H9 (cell line): ENCODE measurements at regions not wholly inside any gene's neighbourhood (a gene's known extent, or its start where the extent isn't known, plus 50 kb on each side); places are given as distances from the start of the nearest gene placed in this dataset.

Experiments
- DNase-seq: peaks from one replicate; pipeline ENCODE4 v3.0.0-alpha.2; 2017
- H2AFZ ChIP-seq: one replicate; pipeline ENCODE4 v1.6.1; 2013; ENCODE audit warnings: mild to moderate bottlenecking, low read length, control low read depth, moderate library complexity
- H2AK5ac ChIP-seq: 2 replicates; pipeline ENCODE4 v1.6.1; 2013; ENCODE audit warnings: low read length, control low read depth, mixed read lengths; ENCODE audit not compliant: insufficient read length
- H2BK120ac ChIP-seq: one replicate; pipeline ENCODE4 v1.6.1; 2013; ENCODE audit warnings: low read depth, mild to moderate bottlenecking, low read length, control low read depth, inconsistent platforms; ENCODE audit not compliant: poor library complexity, severe bottlenecking
- H2BK12ac ChIP-seq: 2 replicates; pipeline ENCODE4 v1.6.1; 2013; ENCODE audit warnings: low read length, control low read depth, mixed read lengths, low read depth; ENCODE audit not compliant: insufficient read length
- H2BK15ac ChIP-seq: 2 replicates; pipeline ENCODE4 v1.6.1; 2013; ENCODE audit warnings: low read depth, low read length, control low read depth
- H2BK20ac ChIP-seq: one replicate; pipeline ENCODE4 v1.6.1; 2013; ENCODE audit warnings: low read depth, mild to moderate bottlenecking, low read length, control low read depth, inconsistent platforms; ENCODE audit not compliant: poor library complexity, severe bottlenecking
- H2BK5ac ChIP-seq: 2 replicates; pipeline ENCODE4 v1.6.1; 2013; ENCODE audit warnings: low read length, control low read depth, mixed read lengths; ENCODE audit not compliant: insufficient read length
- H3K14ac ChIP-seq: 2 replicates; pipeline ENCODE4 v1.6.1; 2013; ENCODE audit warnings: low read length, control low read depth; ENCODE audit not compliant: insufficient read depth
- H3K18ac ChIP-seq: 2 replicates; pipeline ENCODE4 v1.6.1; 2013; ENCODE audit warnings: low read depth, mild to moderate bottlenecking, mixed read lengths, low read length, control low read depth; ENCODE audit not compliant: insufficient read length
- H3K23ac ChIP-seq: 2 replicates; pipeline ENCODE4 v1.6.1; 2013; ENCODE audit warnings: low read length, control low read depth, mixed read lengths, low read depth; ENCODE audit not compliant: insufficient read length
- H3K23me2 ChIP-seq: 2 replicates; pipeline ENCODE4 v1.6.1; 2013; ENCODE audit warnings: low read depth, mild to moderate bottlenecking, mixed read lengths, low read length, control low read depth; ENCODE audit not compliant: insufficient read length, poor library complexity, severe bottlenecking
- H3K27ac ChIP-seq: 2 replicates; pipeline ENCODE4 v1.5.1; 2013; ENCODE audit warnings: low read length, control low read depth, mixed read lengths, low read depth; ENCODE audit not compliant: insufficient read length
- H3K27me3 ChIP-seq: 2 replicates; pipeline ENCODE4 v1.6.1; 2013; ENCODE audit warnings: low read length, control low read depth, inconsistent platforms; ENCODE audit not compliant: insufficient read depth
- H3K4ac ChIP-seq: 2 replicates; pipeline ENCODE4 v1.6.1; 2013; ENCODE audit warnings: low read depth, mild to moderate bottlenecking, control low read depth, inconsistent platforms, low read length, moderate library complexity
- H3K4me1 ChIP-seq: 2 replicates; pipeline ENCODE4 v1.6.1; 2013; ENCODE audit warnings: low read length, control low read depth, inconsistent platforms; ENCODE audit not compliant: insufficient read depth
- H3K4me2 ChIP-seq: 2 replicates; pipeline ENCODE4 v1.6.1; 2013; ENCODE audit warnings: low read length, control low read depth, mixed read lengths; ENCODE audit not compliant: insufficient read length, insufficient read depth
- H3K56ac ChIP-seq: 2 replicates; pipeline ENCODE4 v1.6.1; 2013; ENCODE audit warnings: low read depth, mild to moderate bottlenecking, mixed read lengths, low read length, control low read depth; ENCODE audit not compliant: insufficient read length
- H3K79me1 ChIP-seq: 2 replicates; pipeline ENCODE4 v1.6.1; 2013; ENCODE audit warnings: low read depth, mild to moderate bottlenecking, moderate library complexity, low read length, control low read depth, inconsistent platforms; ENCODE audit not compliant: insufficient read depth, poor library complexity, severe bottlenecking
- H3K79me2 ChIP-seq: 2 replicates; pipeline ENCODE4 v1.6.1; 2013; ENCODE audit warnings: low read length, control low read depth, inconsistent platforms; ENCODE audit not compliant: insufficient read depth
- H3K9ac ChIP-seq: 2 replicates; pipeline ENCODE4 v1.6.1; 2013; ENCODE audit warnings: low read length, control low read depth, mixed read lengths; ENCODE audit not compliant: insufficient read length; ENCODE audit errors: extremely low read depth
- H3K9me3 ChIP-seq: one replicate; pipeline ENCODE4 v1.6.1; 2013; ENCODE audit warnings: low read depth, low read length, inconsistent platforms; ENCODE audit not compliant: control insufficient read depth
- H3T11ph ChIP-seq: one replicate; pipeline ENCODE4 v1.6.1; 2013; ENCODE audit warnings: mild to moderate bottlenecking, low read length, control low read depth, inconsistent platforms
- H4K20me1 ChIP-seq: one replicate; pipeline ENCODE4 v1.6.1; 2013; ENCODE audit not compliant: control insufficient read depth, insufficient read length, insufficient read depth
- H4K5ac ChIP-seq: 2 replicates; pipeline ENCODE4 v1.6.1; 2013; ENCODE audit warnings: low read depth, mild to moderate bottlenecking, mixed read lengths, low read length, control low read depth; ENCODE audit not compliant: insufficient read length
- H4K8ac ChIP-seq: replicated peaks from 2 replicates; pipeline ENCODE4 v1.6.1; 2013; ENCODE audit warnings: low read length, control low read depth, mixed read lengths, low read depth; ENCODE audit not compliant: insufficient read length
- H4K91ac ChIP-seq: 2 replicates; pipeline ENCODE4 v1.6.1; 2013; ENCODE audit warnings: low read depth, mild to moderate bottlenecking, moderate library complexity, mixed read lengths, low read length, control low read depth; ENCODE audit not compliant: insufficient read length
- H3K27ac Mint-ChIP-seq, 3 experiments: 2 replicates in 2 of 3; 3 replicates in 1 of 3; pipeline ENCODE4 v1.8.0; 2020 to 2021; ENCODE audit warnings: mixed read lengths in 3 of 3, mild to moderate bottlenecking in 1 of 3, moderate library complexity in 1 of 3
- H3K27me3 Mint-ChIP-seq: 2 replicates; pipeline ENCODE4 v1.8.0; 2021; ENCODE audit warnings: low read depth, mild to moderate bottlenecking, moderate library complexity, mixed read lengths
- H3K36me3 Mint-ChIP-seq, 3 experiments: 2 replicates in 2 of 3; 3 replicates in 1 of 3; pipeline ENCODE4 v1.8.0; 2020 to 2021; ENCODE audit warnings: low read depth in 3 of 3, mixed read lengths in 3 of 3; ENCODE audit not compliant: insufficient read depth in 1 of 3
- H3K4me1 Mint-ChIP-seq, 2 experiments: 2 replicates each; pipeline ENCODE4 v1.8.0; 2020; ENCODE audit warnings: mixed read lengths in 2 of 2
- H3K4me3 Mint-ChIP-seq, 2 experiments: 2 replicates in 1 of 2; 3 replicates in 1 of 2; pipeline ENCODE4 v1.8.0; 2020 to 2021; ENCODE audit warnings: mild to moderate bottlenecking in 2 of 2, mixed read lengths in 2 of 2, moderate library complexity in 1 of 2
- H3K9me3 Mint-ChIP-seq, 2 experiments: 2 replicates in 1 of 2; 3 replicates in 1 of 2; pipeline ENCODE4 v1.8.0; 2020; ENCODE audit warnings: mild to moderate bottlenecking in 2 of 2, mixed read lengths in 2 of 2, moderate library complexity in 1 of 2
- WGBS: extraction: QIAGEN DNeasy Blood & Tissue Kit; methylation state at CpG from one replicate; pipeline ENCODE4 v1.1.7; 2013; ENCODE audit warnings: missing lambda C conversion rate, low lambda C conversion rate, mixed read lengths; ENCODE audit not compliant: insufficient read length; ENCODE audit errors: extremely low coverage; 5-methylcytosine and 5-hydroxymethylcytosine counted together
- TF ChIP-seq, protein P1 (sequence below): fragments of 200-600 bp; sonication (generic); conservative IDR thresholded peaks from 3 replicates; pipeline ENCODE4 v1.8.0; 2021; ENCODE audit warnings: antibody characterized with exemption, mild to moderate bottlenecking

DNA sequence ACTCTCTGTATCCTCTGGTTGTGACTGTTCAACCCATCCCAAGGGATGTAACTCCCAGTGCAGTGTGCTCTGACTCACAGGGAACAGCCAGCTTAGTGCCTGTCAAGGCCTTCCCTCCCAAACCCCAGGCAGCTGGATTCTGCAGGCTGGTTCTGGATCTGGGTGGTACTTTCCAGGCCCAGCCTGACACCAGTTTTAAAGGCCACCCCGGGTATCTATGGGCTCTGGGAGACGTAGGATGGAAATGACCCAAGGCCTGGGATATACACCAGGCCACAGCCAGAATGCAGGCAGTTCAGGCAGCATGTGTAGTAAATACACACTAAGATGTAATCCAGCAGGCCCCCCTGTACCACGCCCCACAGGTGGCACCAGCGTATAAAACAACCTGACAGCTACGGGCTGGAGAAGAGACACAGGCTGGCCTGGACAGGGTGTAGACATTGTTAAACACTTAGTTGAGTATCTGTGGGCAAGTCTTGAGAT lies 64.2 kb downstream of the SPINK2 start:
- Histone ChIP-seq H4K8ac (no peak overlapping the region), H2AK5ac (no peak overlapping the region), H3T11ph (no peak overlapping the region), H3K4ac (no peak overlapping the region), H3K56ac (no peak overlapping the region), H3K27ac (no peak overlapping the region), H3K14ac (no peak overlapping the region; the same call in 1 of the 2 replicates), H3K23me2 (no peaks in the 10 kb centered on the region), H2AFZ (no peak overlapping the region), H3K79me1 (no peaks in the 10 kb centered on the region), H4K20me1 (no peaks in the 10 kb centered on the region), H3K4me1 (peaks cover 12% of the 10 kb centered on the region; the same call in 1 of the 2 replicates), H2BK20ac (no peak overlapping the region), H3K23ac (no peak overlapping the region), H2BK120ac (no peak overlapping the region), H3K27me3 (no peaks in the 10 kb centered on the region), H3K9me3 (no peaks in the 10 kb centered on the region), H3K18ac (no peak overlapping the region), H2BK12ac (no peak overlapping the region), H2BK15ac (no peak overlapping the region), H3K79me2 (no peaks in the 10 kb centered on the region), H3K9ac (no peak overlapping the region), H4K5ac (no peak overlapping the region), H3K4me2 (no peak overlapping the region), H2BK5ac (no peak overlapping the region), H4K91ac (no peak overlapping the region)
- Mint-ChIP-seq H3K27me3 (peaks cover 2% of the 10 kb centered on the region; the same call in 1 of the 2 replicates), H3K36me3 (no peaks in the 10 kb centered on the region), H3K27ac (no peak overlapping the region), H3K4me3 (no peak overlapping the region), H3K9me3 (no peaks in the 10 kb centered on the region), H3K4me1 (peaks cover 32 to 40% of the 10 kb centered on the region in 2 experiments)
- no CpG with 5 or more reads among the region's 5 CpGs for WGBS
- DNase-seq = no peak
- TF ChIP-seq, protein P1, sequence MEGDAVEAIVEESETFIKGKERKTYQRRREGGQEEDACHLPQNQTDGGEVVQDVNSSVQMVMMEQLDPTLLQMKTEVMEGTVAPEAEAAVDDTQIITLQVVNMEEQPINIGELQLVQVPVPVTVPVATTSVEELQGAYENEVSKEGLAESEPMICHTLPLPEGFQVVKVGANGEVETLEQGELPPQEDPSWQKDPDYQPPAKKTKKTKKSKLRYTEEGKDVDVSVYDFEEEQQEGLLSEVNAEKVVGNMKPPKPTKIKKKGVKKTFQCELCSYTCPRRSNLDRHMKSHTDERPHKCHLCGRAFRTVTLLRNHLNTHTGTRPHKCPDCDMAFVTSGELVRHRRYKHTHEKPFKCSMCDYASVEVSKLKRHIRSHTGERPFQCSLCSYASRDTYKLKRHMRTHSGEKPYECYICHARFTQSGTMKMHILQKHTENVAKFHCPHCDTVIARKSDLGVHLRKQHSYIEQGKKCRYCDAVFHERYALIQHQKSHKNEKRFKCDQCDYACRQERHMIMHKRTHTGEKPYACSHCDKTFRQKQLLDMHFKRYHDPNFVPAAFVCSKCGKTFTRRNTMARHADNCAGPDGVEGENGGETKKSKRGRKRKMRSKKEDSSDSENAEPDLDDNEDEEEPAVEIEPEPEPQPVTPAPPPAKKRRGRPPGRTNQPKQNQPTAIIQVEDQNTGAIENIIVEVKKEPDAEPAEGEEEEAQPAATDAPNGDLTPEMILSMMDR = no peak
